Adrenal gland (tissue), 5 donors: ENCODE measurements at regions not wholly inside any gene's neighbourhood (a gene's known extent, or its start where the extent isn't known, plus 50 kb on each side); places are given as distances from the start of the nearest gene placed in this dataset.

ENCODE experiments used
- POLR2A ChIP-seq, 2 donors: fragments of 450-650 bp; IDR thresholded peaks; one replicate each; pipeline ENCODE4 v1.6.1; 2017; ENCODE audit warnings: antibody characterized with exemption in 2 of 2, mild to moderate bottlenecking in 2 of 2, moderate library complexity in 1 of 2
- TF ChIP-seq, protein P1 (sequence below), 6 experiments: fragments of 450-650 bp in 4 of 6; fragments of 200-600 bp in 2 of 6; sonication (generic) in 1 of 6; IDR thresholded peaks; 1 replicate in 5 of 6; 2 replicates in 1 of 6; pipeline versions ENCODE4 v1.5.1 to v1.8.0; 2016 to 2021; ENCODE audit warnings: antibody characterized with exemption in 6 of 6, mild to moderate bottlenecking in 2 of 6, moderate library complexity in 1 of 6
- donor health status: DM: no; HTN: no; CAD: no.

DNA sequence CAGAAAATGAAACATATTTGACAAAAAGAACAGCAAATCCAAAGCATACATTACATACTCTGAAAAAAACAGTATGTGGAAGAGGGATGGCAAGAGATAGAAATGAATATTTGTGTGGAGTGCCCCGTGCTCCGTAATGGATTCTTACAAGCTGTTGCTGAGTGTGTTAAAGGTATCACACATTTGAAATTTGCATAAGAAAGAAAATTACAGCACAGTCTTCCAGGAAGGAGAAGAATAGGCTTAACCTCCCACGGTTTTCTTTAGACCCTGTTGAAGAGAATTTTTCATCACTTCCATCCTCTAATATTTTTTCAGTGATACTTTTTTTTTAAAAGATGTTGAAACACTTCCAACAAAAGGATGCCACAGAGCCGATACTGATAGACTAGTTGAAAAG is 1489.4 kb downstream of the RAPGEF2 start:
- TF ChIP-seq, protein P1, sequence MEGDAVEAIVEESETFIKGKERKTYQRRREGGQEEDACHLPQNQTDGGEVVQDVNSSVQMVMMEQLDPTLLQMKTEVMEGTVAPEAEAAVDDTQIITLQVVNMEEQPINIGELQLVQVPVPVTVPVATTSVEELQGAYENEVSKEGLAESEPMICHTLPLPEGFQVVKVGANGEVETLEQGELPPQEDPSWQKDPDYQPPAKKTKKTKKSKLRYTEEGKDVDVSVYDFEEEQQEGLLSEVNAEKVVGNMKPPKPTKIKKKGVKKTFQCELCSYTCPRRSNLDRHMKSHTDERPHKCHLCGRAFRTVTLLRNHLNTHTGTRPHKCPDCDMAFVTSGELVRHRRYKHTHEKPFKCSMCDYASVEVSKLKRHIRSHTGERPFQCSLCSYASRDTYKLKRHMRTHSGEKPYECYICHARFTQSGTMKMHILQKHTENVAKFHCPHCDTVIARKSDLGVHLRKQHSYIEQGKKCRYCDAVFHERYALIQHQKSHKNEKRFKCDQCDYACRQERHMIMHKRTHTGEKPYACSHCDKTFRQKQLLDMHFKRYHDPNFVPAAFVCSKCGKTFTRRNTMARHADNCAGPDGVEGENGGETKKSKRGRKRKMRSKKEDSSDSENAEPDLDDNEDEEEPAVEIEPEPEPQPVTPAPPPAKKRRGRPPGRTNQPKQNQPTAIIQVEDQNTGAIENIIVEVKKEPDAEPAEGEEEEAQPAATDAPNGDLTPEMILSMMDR (IDR thresholded peaks at IDR 0.05) = no peak
- no peak for TF ChIP-seq POLR2A (IDR thresholded peaks at IDR 0.05)
